Prostate gland (tissue), 2 donors: ENCODE measurements at regions not wholly inside any gene's neighbourhood (a gene's known extent, or its start where the extent isn't known, plus 50 kb on each side); places are given as distances from the start of the nearest gene placed in this dataset.

Experiments
- DNase-seq: peaks from one replicate; pipeline ENCODE4 v3.0.0-alpha.2; 2019; ENCODE audit warnings: low spot score
- H3K27ac ChIP-seq, 2 donors: fragments of 200-600 bp; sonication (generic); 2 replicates each; pipeline ENCODE4 v1.5.1; 2017 to 2019
- H3K27me3 ChIP-seq: fragments of 200-600 bp; sonication (generic); replicated peaks from 2 replicates; pipeline ENCODE4 v1.5.1; 2019; ENCODE audit not compliant: insufficient read depth
- H3K36me3 ChIP-seq, 2 donors: fragments of 200-600 bp; sonication (generic); 1 replicate in 1 of 2; 2 replicates in 1 of 2; pipeline versions ENCODE4 v1.5.1 to v1.8.1; 2017 to 2019
- H3K4me1 ChIP-seq: fragments of 200-600 bp; sonication (generic); replicated peaks from 2 replicates; pipeline ENCODE4 v1.5.1; 2019
- H3K4me3 ChIP-seq, 2 donors: fragments of 200-600 bp; sonication (generic); 2 replicates each; pipeline ENCODE4 v1.5.1; 2017 to 2019
- H3K9me3 ChIP-seq: fragments of 200-600 bp; sonication (generic); 2 replicates; pipeline ENCODE4 v1.5.1; 2017
- POLR2A ChIP-seq: fragments of 450-650 bp; IDR thresholded peaks from one replicate; pipeline ENCODE4 v1.6.1; 2016; ENCODE audit warnings: antibody characterized with exemption, mild to moderate bottlenecking
- POLR2AphosphoS5 ChIP-seq: sonication (generic); formaldehyde crosslinking; IDR thresholded peaks from one replicate; pipeline ENCODE4 v1.6.1; 2017; ENCODE audit warnings: antibody characterized with exemption
- WGBS: methylation state at CpG from one replicate; pipeline ENCODE4 v1.1.5; 2018; 5-methylcytosine and 5-hydroxymethylcytosine counted together
- intact Hi-C: fragments of 100-400 bp; cut with DNase I; formaldehyde crosslinking; loops from one replicate; pipeline ENCODE4 v1.14.2; 2022
- TF ChIP-seq, protein P1 (sequence below), 4 experiments: fragments of 200-600 bp in 2 of 4; fragments of 450-650 bp in 2 of 4; sonication (generic) in 2 of 4; IDR thresholded peaks; 1 replicate in 3 of 4; 2 replicates in 1 of 4; pipeline ENCODE4 v1.5.1; 2016 to 2019; ENCODE audit warnings: antibody characterized with exemption in 4 of 4, mild to moderate bottlenecking in 2 of 4, moderate library complexity in 2 of 4

GRCh38 chr6:109265530-109265929 is 116.7 kb downstream of the CD164 start:
- no peak overlapping the region for H3K27ac ChIP-seq
- H3K4me1 ChIP-seq, result no peaks in the 10 kb centered on the region
- H3K27me3 ChIP-seq, result no peaks in the 10 kb centered on the region
- 100% methylated on average over 3 of the region's 3 CpGs for WGBS
- TF ChIP-seq POLR2AphosphoS5 (no peak), POLR2A (no peak)
- TF ChIP-seq, protein P1, sequence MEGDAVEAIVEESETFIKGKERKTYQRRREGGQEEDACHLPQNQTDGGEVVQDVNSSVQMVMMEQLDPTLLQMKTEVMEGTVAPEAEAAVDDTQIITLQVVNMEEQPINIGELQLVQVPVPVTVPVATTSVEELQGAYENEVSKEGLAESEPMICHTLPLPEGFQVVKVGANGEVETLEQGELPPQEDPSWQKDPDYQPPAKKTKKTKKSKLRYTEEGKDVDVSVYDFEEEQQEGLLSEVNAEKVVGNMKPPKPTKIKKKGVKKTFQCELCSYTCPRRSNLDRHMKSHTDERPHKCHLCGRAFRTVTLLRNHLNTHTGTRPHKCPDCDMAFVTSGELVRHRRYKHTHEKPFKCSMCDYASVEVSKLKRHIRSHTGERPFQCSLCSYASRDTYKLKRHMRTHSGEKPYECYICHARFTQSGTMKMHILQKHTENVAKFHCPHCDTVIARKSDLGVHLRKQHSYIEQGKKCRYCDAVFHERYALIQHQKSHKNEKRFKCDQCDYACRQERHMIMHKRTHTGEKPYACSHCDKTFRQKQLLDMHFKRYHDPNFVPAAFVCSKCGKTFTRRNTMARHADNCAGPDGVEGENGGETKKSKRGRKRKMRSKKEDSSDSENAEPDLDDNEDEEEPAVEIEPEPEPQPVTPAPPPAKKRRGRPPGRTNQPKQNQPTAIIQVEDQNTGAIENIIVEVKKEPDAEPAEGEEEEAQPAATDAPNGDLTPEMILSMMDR (IDR thresholded peaks at IDR 0.05), result no peak
- H3K4me3 ChIP-seq, result no peak overlapping the region
- no peaks in the 10 kb centered on the region for H3K9me3 ChIP-seq
- no peak for DNase-seq
- H3K36me3 ChIP-seq, result no peaks in the 10 kb centered on the region
- intact Hi-C loops, result no loop called here

DNA sequence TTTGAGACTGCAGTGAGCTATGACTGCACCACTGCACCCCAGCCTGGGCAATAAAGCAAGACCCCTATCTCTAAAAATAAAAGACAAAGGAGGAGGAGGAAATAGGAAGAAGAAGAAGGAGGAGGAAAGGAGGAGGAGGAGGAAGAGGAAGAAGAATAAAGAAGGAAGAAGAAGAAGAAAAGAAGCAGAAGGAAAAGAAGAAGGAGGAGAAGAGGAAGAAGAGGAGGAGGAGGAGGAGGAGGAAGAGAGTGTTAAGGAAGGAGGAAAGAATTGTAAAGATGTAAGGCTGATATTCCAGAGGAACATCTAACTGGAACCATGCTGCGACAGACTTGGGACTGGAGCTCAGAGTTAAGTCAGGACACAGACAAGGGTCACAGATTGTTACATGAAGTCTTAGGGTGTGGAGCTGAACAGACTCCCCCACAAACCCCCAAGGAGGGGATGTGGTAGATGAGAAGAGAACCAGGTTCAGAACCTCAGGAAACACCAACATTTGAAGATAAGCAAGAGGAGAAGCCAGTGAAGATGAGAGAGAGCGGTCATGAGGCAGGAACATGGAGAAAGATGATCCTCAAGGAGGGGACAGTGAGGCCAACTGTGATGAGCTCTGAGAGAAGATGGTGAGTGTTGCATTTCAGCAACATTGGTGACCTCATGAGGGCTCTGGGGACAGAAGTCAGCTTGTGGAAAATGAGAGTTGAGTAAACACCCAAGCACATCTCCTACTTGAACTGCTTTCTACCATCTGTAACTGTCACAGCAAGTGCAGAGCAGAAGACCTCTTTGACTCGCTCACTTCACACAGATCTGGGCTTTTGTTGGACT is 118.2 kb downstream of the CD164 start:
- Histone ChIP-seq H3K4me3 (no peak overlapping the region), H3K9me3 (no peaks in the 10 kb centered on the region), H3K36me3 (no peaks in the 10 kb centered on the region), H3K27ac (no peak overlapping the region), H3K27me3 (no peaks in the 10 kb centered on the region), H3K4me1 (no peaks in the 10 kb centered on the region)
- intact Hi-C loops, result no loop called here
- no peak for TF ChIP-seq POLR2AphosphoS5
- TF ChIP-seq, protein P1 (IDR thresholded peaks at IDR 0.05), result no peak
- TF ChIP-seq POLR2A, result no peak
- DNase-seq, result no peak
- 95% methylated on average over 3 of the region's 3 CpGs for WGBS

DNA sequence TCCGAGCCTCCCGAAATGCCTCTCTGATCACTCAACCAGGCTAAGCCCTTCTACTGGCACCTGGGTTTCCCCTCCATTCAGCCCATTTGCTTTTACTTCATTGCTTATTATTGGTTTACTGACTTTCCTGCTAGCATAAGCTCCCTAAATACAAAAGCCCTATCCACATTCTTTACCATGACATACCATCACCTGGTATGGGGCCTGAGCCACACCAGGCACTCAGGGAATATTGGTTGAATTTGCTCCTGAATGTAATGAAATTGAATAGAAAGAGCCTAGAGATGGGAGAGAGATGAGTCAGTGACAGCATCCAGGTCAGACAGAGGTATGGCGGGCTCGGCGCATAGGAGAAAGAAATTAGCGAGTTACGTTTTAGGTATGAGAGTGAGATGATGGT is 120.0 kb downstream of the CD164 start:
- WGBS, result 96% methylated on average over 7 of the region's 7 CpGs
- H3K9me3 ChIP-seq, result no peaks in the 10 kb centered on the region

GRCh38 chr6:109261811-109262210 is 120.5 kb downstream of the CD164 start:
- no peak for DNase-seq
- Histone ChIP-seq H3K36me3 (no peaks in the 10 kb centered on the region), H3K27me3 (no peaks in the 10 kb centered on the region), H3K27ac (no peak overlapping the region), H3K4me3 (no peak overlapping the region), H3K9me3 (no peaks in the 10 kb centered on the region), H3K4me1 (no peaks in the 10 kb centered on the region)
- TF ChIP-seq POLR2A, result no peak
- no peak for TF ChIP-seq POLR2AphosphoS5
- TF ChIP-seq, protein P1 (IDR thresholded peaks at IDR 0.05), result no peak
- intact Hi-C loops, result no loop called here
- WGBS, result 47% methylated on average over 6 of the region's 6 CpGs

More for the DNA sequence above, 120.0 kb downstream of the CD164 start:
- intact Hi-C loops, result no loop called here
- Histone ChIP-seq H3K27me3 (no peaks in the 10 kb centered on the region), H3K4me3 (no peak overlapping the region), H3K4me1 (no peaks in the 10 kb centered on the region), H3K27ac (no peak overlapping the region), H3K36me3 (no peaks in the 10 kb centered on the region)
- DNase-seq, result no peak
- TF ChIP-seq, protein P1 (IDR thresholded peaks at IDR 0.05), result no peak
- no peak for TF ChIP-seq POLR2AphosphoS5
- TF ChIP-seq POLR2A, result no peak

GRCh38 chr6:109260701-109261100 is 121.6 kb downstream of the CD164 start:
- no peak for DNase-seq
- no peak overlapping the region for H3K27ac ChIP-seq
- no peaks in the 10 kb centered on the region for H3K27me3 ChIP-seq
- intact Hi-C loops, result no loop called here
- TF ChIP-seq POLR2A, result no peak
- no peaks in the 10 kb centered on the region for H3K9me3 ChIP-seq
- WGBS, result 64% methylated on average over 3 of the region's 3 CpGs
- H3K36me3 ChIP-seq, result no peaks in the 10 kb centered on the region
- no peak overlapping the region for H3K4me3 ChIP-seq
- H3K4me1 ChIP-seq, result no peaks in the 10 kb centered on the region
